ENCODE measurements at regions not wholly inside any gene's neighbourhood (a gene's known extent, or its start where the extent isn't known, plus 50 kb on each side); places are given as distances from the start of the nearest gene placed in this dataset.

GRCh38 chr20:22504829-22505377 lies 79.5 kb downstream of the FOXA2 start:
- DNase-seq (ENCODE audit: low read depth): no peak

DNA sequence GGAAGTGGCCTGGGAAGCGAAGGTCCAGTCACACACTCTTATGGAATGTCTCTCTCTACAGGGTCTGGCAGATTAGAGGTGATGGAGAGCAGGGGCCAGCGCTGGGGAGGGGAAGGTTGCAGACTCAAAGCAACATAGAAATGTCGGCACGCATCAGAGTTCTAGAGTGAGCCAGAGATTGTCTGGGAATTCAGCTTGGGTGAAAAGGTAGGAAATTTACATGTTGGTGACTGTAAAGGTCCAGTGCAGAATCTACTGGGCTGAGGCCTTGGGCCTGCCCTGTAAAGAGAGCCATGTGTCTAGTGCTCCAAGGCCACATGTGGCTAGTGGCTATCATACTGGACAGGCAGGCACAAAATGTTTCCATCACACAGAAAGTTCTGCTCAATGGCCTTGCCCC lies 80.8 kb downstream of the FOXA2 start:
- no peak for DNase-seq (ENCODE audit: low read depth)

- DNase-seq (ENCODE audit: low read depth): no peak
Measured at GRCh38 chr20:22502731-22503191, 81.6 kb downstream of the FOXA2 start.

DNA sequence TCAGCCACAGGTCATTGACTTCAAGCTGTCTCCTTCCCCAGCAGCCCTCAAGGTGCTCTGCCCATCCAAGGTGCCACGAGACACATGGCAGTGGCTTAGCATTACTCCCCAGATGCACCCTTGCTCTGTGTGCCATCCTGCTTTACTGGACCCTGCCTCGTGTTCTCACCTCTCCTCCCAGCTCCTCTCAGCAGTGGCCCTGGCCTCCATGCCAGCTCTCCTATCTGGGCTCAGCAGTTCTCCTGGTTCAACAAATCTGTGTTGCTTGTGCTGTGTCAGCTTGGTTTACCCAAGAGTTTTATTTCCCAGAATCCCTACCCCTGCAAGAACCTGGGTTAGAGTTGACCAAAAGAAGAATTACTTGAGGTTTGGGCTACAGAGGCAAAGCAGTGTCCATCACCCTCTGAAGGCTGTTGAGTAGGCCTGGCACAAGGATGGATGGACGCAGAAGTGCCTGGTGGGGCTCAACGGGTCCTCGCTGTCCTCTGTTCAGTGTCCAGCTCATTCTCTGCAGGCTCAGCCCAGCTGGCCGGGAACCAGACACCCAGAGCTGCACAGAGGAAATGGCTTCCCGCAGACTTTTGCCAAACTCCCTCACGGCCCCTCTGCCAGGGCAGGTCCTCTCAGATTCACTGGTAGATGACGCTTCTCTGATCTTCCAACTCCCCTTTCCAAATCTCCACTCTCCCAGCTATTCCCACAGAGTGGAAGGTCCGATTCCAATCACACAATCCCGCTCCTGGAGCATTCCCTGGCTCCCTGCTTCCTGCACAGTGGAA lies 82.6 kb downstream of the FOXA2 start:
- no peak for DNase-seq (ENCODE audit: low read depth)

- no peak for DNase-seq (ENCODE audit: low read depth)
Measured at GRCh38 chr20:22501034-22501433, 83.3 kb downstream of the FOXA2 start.

- no peak for DNase-seq (ENCODE audit: low read depth)
Measured at GRCh38 chr20:22499515-22500166, 84.7 kb downstream of the FOXA2 start.

DNA sequence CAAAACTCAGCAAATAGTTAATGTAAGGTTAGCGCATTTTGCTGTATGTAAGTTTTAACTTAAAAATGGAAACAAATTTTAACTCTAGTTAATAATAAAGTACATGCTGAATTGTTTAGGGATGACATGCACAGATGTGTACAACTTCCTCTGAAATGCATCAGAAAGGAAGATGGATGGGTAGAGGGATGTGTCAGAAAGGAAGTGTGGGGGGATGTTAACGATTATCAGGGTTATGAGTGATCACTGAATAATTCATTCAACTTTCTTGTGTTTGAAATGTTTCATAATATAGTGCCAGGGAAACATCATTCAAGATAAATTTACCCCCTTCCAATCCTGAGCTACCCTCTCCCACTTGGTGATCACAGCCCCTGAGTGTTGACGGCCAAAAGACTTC lies 87.6 kb downstream of the FOXA2 start:
- no peak for DNase-seq (ENCODE audit: low read depth)

GRCh38 chr20:22495789-22496188 lies 88.6 kb downstream of the FOXA2 start:
- no peak for DNase-seq (ENCODE audit: low read depth)

- no peak for DNase-seq (ENCODE audit: low read depth)
Measured at GRCh38 chr20:22495172-22495571, 89.2 kb downstream of the FOXA2 start.

- no peak for DNase-seq (ENCODE audit: low read depth)
Measured at GRCh38 chr20:22492497-22492896, 91.9 kb downstream of the FOXA2 start.

- no peak for DNase-seq (ENCODE audit: low read depth)
Measured at GRCh38 chr20:22491194-22491505, 93.2 kb downstream of the FOXA2 start.

- DNase-seq (ENCODE audit: low read depth): no peak
Measured at GRCh38 chr20:22490287-22491193, 93.8 kb downstream of the FOXA2 start.

- no peak for DNase-seq (ENCODE audit: low read depth)
Measured at GRCh38 chr20:22489626-22490286, 94.6 kb downstream of the FOXA2 start.

DNA sequence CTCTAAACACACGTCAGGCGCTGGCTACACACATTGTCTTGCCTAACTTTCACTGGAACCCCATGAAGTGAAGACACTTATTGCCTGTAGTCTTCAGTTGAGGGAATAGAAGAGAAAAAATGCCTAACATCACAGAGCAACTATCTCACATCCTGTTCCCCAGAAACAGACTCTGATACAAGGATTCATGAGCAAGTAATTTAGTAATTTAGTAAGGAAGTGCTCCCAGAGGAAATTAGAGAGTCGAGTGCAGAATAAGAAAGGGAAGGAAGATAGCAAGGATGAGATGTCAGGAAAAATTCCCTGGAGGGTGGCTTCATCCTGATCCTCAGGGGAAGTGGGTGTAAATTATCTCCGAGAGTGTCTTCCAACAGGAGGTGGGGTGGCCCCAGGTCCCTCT lies 104.0 kb downstream of the FOXA2 start:
- DNase-seq (ENCODE audit: low read depth): no peak

GRCh38 chr20:22475662-22476061 lies 108.7 kb downstream of the FOXA2 start:
- DNase-seq (ENCODE audit: low read depth): no peak

DNA sequence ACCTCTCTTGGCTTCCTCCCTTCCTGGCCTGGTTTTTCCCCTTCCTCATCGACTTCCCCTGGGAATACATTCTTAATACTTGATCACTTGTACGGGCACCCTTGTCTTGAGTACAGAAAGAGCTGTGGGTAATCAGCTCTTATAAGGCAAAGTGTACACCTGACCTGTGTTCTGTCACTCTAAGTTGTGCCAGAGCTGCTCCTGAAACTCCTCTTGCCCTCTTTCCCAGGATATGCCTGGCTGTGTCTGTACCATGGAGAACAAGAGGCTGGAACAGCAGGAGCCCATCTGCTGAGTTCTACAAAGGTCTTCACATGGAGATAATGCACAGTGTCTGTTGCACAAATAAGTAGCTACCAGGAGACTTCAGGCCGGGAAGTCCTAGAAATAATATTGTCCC lies 110.1 kb downstream of the FOXA2 start:
- DNase-seq (ENCODE audit: low read depth): no peak

DNA sequence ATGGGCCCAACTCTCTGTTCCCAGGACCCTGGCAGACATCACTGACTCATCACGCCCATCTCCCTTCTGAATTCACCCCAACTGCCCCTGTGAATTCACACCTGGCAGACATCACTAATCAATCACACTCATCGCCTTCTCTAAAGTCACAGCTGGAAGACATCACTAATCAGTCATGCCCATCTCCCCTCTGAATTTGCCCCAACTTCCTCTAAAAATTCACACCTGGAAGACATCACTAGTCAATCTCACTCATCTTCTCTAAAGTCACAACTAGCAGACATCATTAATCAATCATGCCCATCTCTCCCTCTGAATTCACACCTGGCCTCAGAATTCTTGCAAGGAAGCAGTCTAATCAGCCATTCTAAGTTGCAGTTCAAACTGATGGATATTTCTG lies 111.1 kb downstream of the FOXA2 start:
- DNase-seq (ENCODE audit: low read depth): no peak

DNA sequence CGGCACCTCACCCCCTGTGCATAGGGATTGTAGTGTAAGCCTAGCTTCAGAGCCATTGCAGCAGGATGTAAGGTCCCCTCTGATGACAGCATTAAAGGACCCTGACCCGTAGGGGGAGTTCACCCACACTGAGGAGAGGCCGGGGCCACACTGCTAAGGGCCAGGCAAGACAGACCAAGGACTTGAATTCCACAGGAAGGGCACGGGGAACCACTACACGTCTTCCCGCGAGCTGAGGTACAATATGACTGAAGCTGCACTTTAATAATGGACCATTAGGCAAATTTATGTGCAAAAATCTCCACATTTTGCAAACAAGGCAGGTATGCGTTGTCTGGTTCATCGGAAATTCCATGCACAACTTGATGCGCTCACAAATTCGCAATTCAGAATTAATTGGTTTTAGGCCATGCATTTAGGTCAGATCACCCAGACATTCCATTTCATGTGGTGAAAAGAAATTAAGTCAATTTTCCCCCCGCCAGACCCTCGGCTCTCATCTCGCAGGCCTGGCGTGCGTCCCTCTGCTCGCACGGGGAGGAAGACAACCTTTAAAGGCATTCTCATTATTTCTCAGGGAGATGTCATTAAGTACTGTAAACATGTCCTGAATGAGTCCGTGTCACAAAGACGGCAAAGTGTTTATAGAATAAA lies 111.8 kb downstream of the FOXA2 start:
- DNase-seq (ENCODE audit: low read depth): no peak

GRCh38 chr20:22471156-22471836 lies 113.1 kb downstream of the FOXA2 start:
- no peak for DNase-seq (ENCODE audit: low read depth)

DNA sequence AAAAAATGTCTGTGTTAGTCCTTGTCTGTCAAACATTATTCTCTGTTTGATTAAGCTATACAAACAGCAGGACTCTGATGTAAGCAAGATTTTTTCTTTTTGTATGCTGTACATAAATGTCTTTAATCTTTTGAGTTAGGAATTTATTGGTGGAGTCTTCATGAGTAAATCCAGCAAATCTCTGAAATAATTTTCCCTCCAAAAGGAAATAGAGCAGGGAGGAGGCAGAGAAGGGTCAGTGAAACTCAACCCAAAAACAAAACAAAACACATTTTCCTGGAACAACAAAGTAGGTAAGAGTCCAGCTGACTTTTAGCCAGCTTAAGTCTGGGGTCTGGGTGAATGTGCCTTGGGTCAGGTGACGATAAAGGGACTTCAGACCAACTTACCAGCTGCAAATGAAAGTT lies 113.7 kb downstream of the FOXA2 start:
- no peak for DNase-seq (ENCODE audit: low read depth)
